ENCODE measurements at regions not wholly inside any gene's neighbourhood (a gene's known extent, or its start where the extent isn't known, plus 50 kb on each side); places are given as distances from the start of the nearest gene placed in this dataset.

- DNase-seq = no peak
Observed at GRCh38 chr10:1829712-1830111, 92.4 kb upstream of the ADARB2 start.

- no peak for DNase-seq
Observed at GRCh38 chr10:1824928-1825327, 87.6 kb upstream of the ADARB2 start.

- no peak for DNase-seq
Observed at GRCh38 chr10:1814556-1814955, 77.2 kb upstream of the ADARB2 start.

GRCh38 chr10:1809139-1809741 is 71.9 kb upstream of the ADARB2 start:
- no peak for DNase-seq

GRCh38 chr10:1807924-1808323 is 70.6 kb upstream of the ADARB2 start:
- no peak for DNase-seq

- no peak for DNase-seq
Observed at GRCh38 chr10:1807196-1807595, 69.9 kb upstream of the ADARB2 start.

GRCh38 chr10:1802413-1802812 is 65.1 kb upstream of the ADARB2 start:
- no peak for DNase-seq

- DNase-seq = no peak
Observed at GRCh38 chr10:1788401-1788800, 51.1 kb upstream of the ADARB2 start.
